Activated CD4-positive, alpha-beta memory T cell treated with anti-CD3 and anti-CD28 coated beads for 36 hours (primary cell): ENCODE measurements at regions not wholly inside any gene's neighbourhood (a gene's known extent, or its start where the extent isn't known, plus 50 kb on each side); places are given as distances from the start of the nearest gene placed in this dataset.

Experiments
- CTCF ChIA-PET: fragments of 350-600 bp; sonication (Branson Sonifier 250); formaldehyde crosslinking; loops from one replicate; lab custom pipeline; 2021; ENCODE audit warnings: antibody characterized with exemption, inconsistent platforms; lab: Charles Lee
- POLR2A ChIA-PET: fragments of 350-600 bp; sonication (Branson Sonifier 250); formaldehyde crosslinking; loops from one replicate; lab custom pipeline; 2021; ENCODE audit warnings: antibody characterized with exemption; lab: Charles Lee
- DNase-seq: peaks from one replicate; pipeline ENCODE4 v3.0.0-alpha.2; 2020
- H3K27ac Mint-ChIP-seq: one replicate; pipeline ENCODE4 v1.8.0; 2021; ENCODE audit warnings: mixed read lengths
- H3K27me3 Mint-ChIP-seq: one replicate; pipeline ENCODE4 v1.8.0; 2021; ENCODE audit warnings: mixed read lengths
- H3K36me3 Mint-ChIP-seq: one replicate; pipeline ENCODE4 v1.8.0; 2021; ENCODE audit warnings: mixed read lengths
- H3K4me1 Mint-ChIP-seq: one replicate; pipeline ENCODE4 v1.8.0; 2021; ENCODE audit warnings: low read depth, mixed read lengths
- H3K4me3 Mint-ChIP-seq: one replicate; pipeline ENCODE4 v1.8.0; 2021; ENCODE audit warnings: mild to moderate bottlenecking, mixed read lengths
- H3K9me3 Mint-ChIP-seq: one replicate; pipeline ENCODE4 v1.8.0; 2021; ENCODE audit warnings: mixed read lengths
- intact Hi-C: fragments of 100-400 bp; cut with micrococcal nuclease; formaldehyde crosslinking; loops from one replicate; pipeline ENCODE4 v1.15.1; 2023

- POLR2A ChIA-PET, result no interaction called here
- DNase-seq, result no peak
- Mint-ChIP-seq H3K4me3 (no peak overlapping the region), H3K36me3 (peaks cover 7% of the 10 kb centered on the region), H3K4me1 (no peaks in the 10 kb centered on the region), H3K27ac (no peak overlapping the region), H3K9me3 (peaks cover 22% of the 10 kb centered on the region), H3K27me3 (peaks cover 5% of the 10 kb centered on the region)
- intact Hi-C loops, result no loop called here
- CTCF ChIA-PET, result no interaction called here
Measured at GRCh38 chr1:223445402-223445801, 52.2 kb downstream of the CCDC185 start.

DNA sequence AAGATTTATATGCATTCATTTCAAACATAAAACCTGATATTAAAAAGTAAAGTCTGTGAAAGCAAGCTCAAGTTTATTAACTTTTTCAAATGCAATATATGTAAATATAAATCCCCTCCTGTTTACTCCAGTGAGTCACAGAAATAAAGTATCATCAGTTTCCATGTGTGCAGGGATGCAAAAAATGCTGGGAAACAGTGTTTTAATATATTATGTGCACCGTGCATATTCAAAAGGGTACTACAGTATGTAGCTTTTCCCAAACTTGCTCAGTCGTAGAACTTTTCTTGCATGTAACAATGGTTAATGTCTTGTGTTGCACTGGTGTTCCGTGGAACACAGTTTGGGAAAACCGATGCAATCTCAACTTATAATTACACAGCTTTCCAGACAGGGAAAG is 60.7 kb downstream of the CCDC185 start:
- Mint-ChIP-seq H3K4me1 (no peaks in the 10 kb centered on the region), H3K36me3 (peaks cover 1% of the 10 kb centered on the region), H3K27me3 (no peaks in the 10 kb centered on the region), H3K9me3 (peaks cover 3% of the 10 kb centered on the region), H3K4me3 (no peak overlapping the region), H3K27ac (no peak overlapping the region)
- no peak for DNase-seq
- intact Hi-C loops, result no loop called here
- ChIA-PET POLR2A (no interaction called here), CTCF (interaction anchor here (0.6 to 0.8 kb wide), 2 partner anchors 199 to 202 kb away, joined by 3 read pairs; no protein-coding TSS in a partner anchor)

DNA sequence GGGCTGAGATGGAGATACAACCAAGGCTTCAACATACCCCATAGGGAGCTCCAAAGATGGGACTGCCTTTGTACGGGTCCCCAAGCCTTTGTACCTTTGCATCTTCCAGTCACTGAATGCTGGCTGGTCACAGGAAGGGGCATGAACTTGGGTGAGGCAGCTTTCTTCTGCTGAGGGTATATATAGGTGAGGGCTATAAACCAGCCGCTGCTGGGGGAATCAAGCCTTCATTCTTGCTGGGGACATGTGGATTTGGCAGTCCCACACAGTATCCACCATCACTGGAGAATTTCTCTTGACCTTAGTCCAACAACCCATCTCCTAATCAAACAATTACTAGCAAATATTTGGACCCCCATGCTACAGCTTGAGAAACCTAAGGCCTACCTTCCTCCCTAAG is 61.7 kb downstream of the CCDC185 start:
- H3K36me3 Mint-ChIP-seq, result peaks cover 1% of the 10 kb centered on the region
- CTCF ChIA-PET, result no interaction called here

DNA sequence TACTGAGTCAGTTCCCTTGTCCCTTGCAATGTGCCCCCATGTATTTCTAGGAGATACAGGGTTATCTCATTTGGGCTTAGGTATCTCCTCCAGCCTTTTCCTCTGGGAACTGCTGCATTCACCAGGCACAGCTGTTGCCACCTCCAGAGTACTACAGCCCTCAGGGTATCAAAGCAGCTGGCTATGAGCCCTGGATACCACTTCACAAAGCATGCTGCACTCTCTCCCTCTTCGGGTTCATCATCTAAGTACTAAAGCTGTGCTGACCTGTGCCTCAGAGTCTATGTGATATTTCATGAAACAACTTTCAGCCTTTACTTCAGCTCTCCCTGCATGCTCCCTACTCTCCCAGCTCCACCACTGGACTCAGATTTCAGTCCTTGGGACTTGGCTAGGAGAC is 62.3 kb downstream of the CCDC185 start:
- POLR2A ChIA-PET, result no interaction called here
- intact Hi-C loops, result no loop called here
- Mint-ChIP-seq H3K27me3 (no peaks in the 10 kb centered on the region), H3K36me3 (peaks cover 1% of the 10 kb centered on the region), H3K4me3 (no peak overlapping the region), H3K4me1 (no peaks in the 10 kb centered on the region), H3K9me3 (peaks cover 3% of the 10 kb centered on the region), H3K27ac (no peak overlapping the region)
- CTCF ChIA-PET, result no interaction called here
- no peak for DNase-seq

More for the DNA sequence above, 61.7 kb downstream of the CCDC185 start:
- Mint-ChIP-seq H3K4me1 (no peaks in the 10 kb centered on the region), H3K4me3 (no peak overlapping the region), H3K27ac (no peak overlapping the region), H3K9me3 (peaks cover 3% of the 10 kb centered on the region), H3K27me3 (no peaks in the 10 kb centered on the region)
- no peak for DNase-seq
- POLR2A ChIA-PET, result no interaction called here
- intact Hi-C loops, result no loop called here

GRCh38 chr1:223456747-223457146 is 63.5 kb downstream of the CCDC185 start:
- ChIA-PET CTCF (no interaction called here), POLR2A (no interaction called here)
- intact Hi-C loops, result no loop called here
- peaks cover 3% of the 10 kb centered on the region for H3K9me3 Mint-ChIP-seq
- H3K27me3 Mint-ChIP-seq, result no peaks in the 10 kb centered on the region
- H3K36me3 Mint-ChIP-seq, result peaks cover 1% of the 10 kb centered on the region
- H3K4me1 Mint-ChIP-seq, result no peaks in the 10 kb centered on the region
- DNase-seq, result no peak
- no peak overlapping the region for H3K4me3 Mint-ChIP-seq
- H3K27ac Mint-ChIP-seq, result no peak overlapping the region

GRCh38 chr1:223460566-223461189 is 67.5 kb downstream of the CCDC185 start:
- no peaks in the 10 kb centered on the region for H3K36me3 Mint-ChIP-seq
- no peaks in the 10 kb centered on the region for H3K9me3 Mint-ChIP-seq
- H3K27ac Mint-ChIP-seq, result no peak overlapping the region
- intact Hi-C loops, result no loop called here
- H3K4me3 Mint-ChIP-seq, result no peak overlapping the region
- ChIA-PET POLR2A (no interaction called here), CTCF (no interaction called here)
- DNase-seq, result no peak
- H3K27me3 Mint-ChIP-seq, result no peaks in the 10 kb centered on the region
- no peaks in the 10 kb centered on the region for H3K4me1 Mint-ChIP-seq

DNA sequence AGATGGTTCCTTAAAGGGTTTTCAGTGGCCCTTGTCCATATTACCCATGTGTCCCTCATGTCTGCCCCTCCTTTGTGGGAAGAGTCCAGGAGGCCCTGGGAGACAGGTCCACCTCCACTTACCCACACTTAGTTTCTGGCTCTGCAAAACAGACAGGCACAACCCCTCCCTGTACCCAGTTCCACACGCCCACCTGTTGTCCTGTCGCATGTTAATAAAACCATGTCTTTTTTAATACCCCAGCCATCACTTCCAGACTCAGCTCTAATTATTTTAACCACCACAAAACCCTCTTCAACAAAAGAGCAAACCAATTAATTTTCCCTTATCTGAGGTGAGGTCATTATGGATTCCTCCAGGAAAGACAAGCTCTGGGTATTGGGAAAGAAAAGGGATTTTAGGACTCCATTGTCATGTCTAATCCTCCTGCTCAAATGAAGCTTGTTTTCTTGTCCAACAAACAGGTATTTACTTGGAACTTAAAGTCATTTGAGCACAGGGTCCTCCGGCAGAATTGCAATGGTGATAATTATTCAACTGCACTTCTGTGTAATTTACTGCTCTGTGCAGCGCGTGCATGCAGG is 68.9 kb downstream of the CCDC185 start:
- Mint-ChIP-seq H3K36me3 (no peaks in the 10 kb centered on the region), H3K4me1 (no peaks in the 10 kb centered on the region), H3K9me3 (no peaks in the 10 kb centered on the region), H3K4me3 (no peak overlapping the region), H3K27ac (no peak overlapping the region), H3K27me3 (no peaks in the 10 kb centered on the region)
- intact Hi-C loops, result no loop called here
- no peak for DNase-seq
- ChIA-PET POLR2A (no interaction called here), CTCF (no interaction called here)

DNA sequence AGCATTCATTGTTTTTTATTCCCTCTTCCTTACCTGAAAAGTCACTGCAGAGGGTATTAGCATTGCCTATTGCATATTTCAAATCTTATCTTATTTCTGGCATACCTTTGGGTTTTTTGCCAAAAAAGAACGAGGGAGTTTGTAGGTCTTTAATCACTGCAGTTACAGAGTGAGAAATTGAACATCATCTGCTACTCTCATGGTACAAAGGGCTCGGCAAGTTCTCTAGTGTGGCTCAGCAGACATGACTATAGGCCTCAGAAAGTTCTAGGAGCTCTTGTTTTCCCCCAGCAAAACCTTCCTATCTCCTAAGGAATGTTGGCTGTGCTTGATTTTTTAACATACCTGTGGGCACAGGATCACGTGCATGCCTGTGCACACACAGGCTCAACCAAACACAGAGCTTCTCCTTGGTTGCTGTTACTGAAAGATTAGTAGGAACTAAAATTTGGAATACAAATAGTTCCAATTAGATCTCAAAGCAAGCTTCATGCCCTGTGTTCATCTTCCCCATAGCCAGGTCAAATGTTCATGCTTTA is 69.7 kb downstream of the CCDC185 start:
- no peaks in the 10 kb centered on the region for H3K36me3 Mint-ChIP-seq
- ChIA-PET CTCF (no interaction called here), POLR2A (no interaction called here)
- DNase-seq, result no peak
- no peaks in the 10 kb centered on the region for H3K4me1 Mint-ChIP-seq
- no peak overlapping the region for H3K4me3 Mint-ChIP-seq
- intact Hi-C loops, result no loop called here
- H3K27ac Mint-ChIP-seq, result no peak overlapping the region
- H3K27me3 Mint-ChIP-seq, result no peaks in the 10 kb centered on the region
- no peaks in the 10 kb centered on the region for H3K9me3 Mint-ChIP-seq

DNA sequence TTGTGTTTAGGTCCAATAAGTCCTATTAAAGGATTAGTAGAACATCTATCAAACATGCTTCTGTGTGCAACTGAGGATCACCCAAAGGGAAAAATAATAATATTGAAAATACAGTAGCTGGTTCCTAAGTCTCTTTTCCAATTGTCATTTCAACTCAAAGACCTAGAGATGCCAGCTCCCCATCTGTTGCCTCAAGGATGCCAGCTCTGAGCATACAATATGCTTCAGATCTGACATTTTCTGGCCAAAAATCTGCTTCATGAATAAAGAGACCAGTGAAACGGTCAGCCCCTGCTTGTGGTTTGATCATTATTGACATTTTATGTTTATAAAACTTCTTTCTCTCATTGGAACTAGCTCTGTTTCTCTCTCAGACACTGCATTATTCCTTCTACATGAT is 72.9 kb downstream of the CCDC185 start:
- ChIA-PET CTCF (no interaction called here), POLR2A (no interaction called here)
- H3K27me3 Mint-ChIP-seq, result no peaks in the 10 kb centered on the region
- no peak for DNase-seq
- H3K4me3 Mint-ChIP-seq, result no peak overlapping the region
- H3K36me3 Mint-ChIP-seq, result no peaks in the 10 kb centered on the region
- intact Hi-C loops, result no loop called here
- H3K4me1 Mint-ChIP-seq, result no peaks in the 10 kb centered on the region
- H3K27ac Mint-ChIP-seq, result no peak overlapping the region
- no peaks in the 10 kb centered on the region for H3K9me3 Mint-ChIP-seq

DNA sequence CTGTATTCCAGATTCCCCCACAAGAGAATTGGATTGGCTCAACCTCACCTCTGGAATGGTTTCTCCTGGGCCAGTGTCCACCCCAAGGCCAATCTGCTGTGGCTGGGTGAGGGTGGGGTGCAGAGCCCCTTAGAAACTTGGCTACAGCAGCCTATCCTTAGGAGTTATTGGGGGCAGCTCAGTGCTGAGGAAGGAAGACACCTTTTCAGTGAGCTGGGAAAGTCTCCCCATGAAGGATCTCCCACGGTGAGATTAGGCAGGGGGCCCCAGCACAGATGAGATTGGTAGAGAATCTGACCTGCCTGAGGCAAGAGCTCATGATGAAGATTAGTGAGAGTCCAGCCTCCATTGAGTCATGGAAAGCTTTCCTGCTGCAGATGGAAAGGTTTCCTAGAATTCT is 78.4 kb downstream of the CCDC185 start:
- Mint-ChIP-seq H3K27me3 (peaks cover 6% of the 10 kb centered on the region), H3K4me1 (no peaks in the 10 kb centered on the region), H3K4me3 (no peak overlapping the region), H3K27ac (no peak overlapping the region), H3K36me3 (no peaks in the 10 kb centered on the region), H3K9me3 (no peaks in the 10 kb centered on the region)
- POLR2A ChIA-PET, result no interaction called here
- DNase-seq, result no peak
- CTCF ChIA-PET, result no interaction called here
- intact Hi-C loops, result no loop called here

DNA sequence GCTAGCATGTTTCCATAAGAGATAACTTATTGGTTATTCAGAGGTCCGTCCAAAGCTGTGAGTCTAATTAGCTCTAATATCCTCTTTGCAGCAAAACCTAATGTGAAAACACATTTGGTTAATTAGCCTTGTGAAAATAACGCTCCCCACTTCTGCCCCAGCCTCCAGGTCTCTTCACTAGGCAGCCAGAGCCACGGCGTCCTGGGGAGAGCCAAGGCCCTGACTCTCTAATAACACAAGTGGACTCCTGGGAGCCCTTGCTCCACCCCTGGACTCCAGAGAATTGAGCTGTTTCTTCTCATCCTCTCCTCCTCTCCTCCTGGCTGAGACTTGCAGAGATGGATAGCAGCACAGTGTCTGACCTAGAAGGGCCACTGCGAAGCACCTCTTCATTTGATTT is 78.8 kb downstream of the CCDC185 start:
- H3K27ac Mint-ChIP-seq, result no peak overlapping the region
- no peak for DNase-seq
- H3K9me3 Mint-ChIP-seq, result no peaks in the 10 kb centered on the region
- H3K27me3 Mint-ChIP-seq, result peaks cover 10% of the 10 kb centered on the region
- no peaks in the 10 kb centered on the region for H3K36me3 Mint-ChIP-seq
- H3K4me1 Mint-ChIP-seq, result no peaks in the 10 kb centered on the region
- ChIA-PET CTCF (no interaction called here), POLR2A (no interaction called here)
- intact Hi-C loops, result no loop called here
- H3K4me3 Mint-ChIP-seq, result no peak overlapping the region

DNA sequence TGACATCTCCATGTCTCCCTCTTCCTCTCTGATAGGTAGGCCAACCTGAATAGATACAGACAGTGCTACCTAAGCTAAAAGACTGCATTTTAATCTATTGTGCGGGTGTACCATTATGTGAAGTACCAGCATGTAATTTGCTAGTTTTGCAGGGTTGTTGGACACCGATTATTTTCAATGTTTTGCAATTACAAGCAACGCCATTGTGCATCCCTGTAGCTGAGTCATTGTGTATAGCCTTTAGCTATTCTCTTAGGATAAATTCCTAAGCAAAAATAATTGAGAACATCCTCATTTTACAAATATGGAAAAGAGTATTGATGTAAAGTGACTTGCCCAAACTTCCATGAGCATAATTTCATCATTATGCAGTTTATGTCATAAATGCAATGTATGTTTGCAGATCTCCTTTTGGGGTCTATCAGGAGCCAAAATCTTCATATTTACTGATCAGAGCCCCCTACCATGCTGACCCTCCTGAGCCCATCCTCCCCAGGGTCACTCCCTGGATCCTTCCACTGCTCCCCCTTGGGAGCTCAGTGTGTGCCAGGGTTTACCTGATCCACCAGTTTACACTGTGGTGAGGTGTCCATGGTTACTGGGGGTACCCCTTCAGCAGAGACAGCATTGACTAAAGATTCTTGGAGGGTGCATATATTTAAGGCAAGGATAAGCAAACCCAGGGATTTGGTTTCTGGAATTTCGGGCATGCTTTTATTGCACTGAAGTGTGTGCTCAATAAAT is 80.6 kb downstream of the CCDC185 start:
- POLR2A ChIA-PET, result no interaction called here
- CTCF ChIA-PET, result no interaction called here
- no peak for DNase-seq
- peaks cover 14% of the 10 kb centered on the region for H3K27me3 Mint-ChIP-seq
- no peaks in the 10 kb centered on the region for H3K4me1 Mint-ChIP-seq
- H3K4me3 Mint-ChIP-seq, result no peak overlapping the region
- no peaks in the 10 kb centered on the region for H3K9me3 Mint-ChIP-seq
- intact Hi-C loops, result no loop called here
- H3K36me3 Mint-ChIP-seq, result no peaks in the 10 kb centered on the region
- H3K27ac Mint-ChIP-seq, result no peak overlapping the region
